ENCODE measurements at regions not wholly inside any gene's neighbourhood (a gene's known extent, or its start where the extent isn't known, plus 50 kb on each side); places are given as distances from the start of the nearest gene placed in this dataset.

DNA sequence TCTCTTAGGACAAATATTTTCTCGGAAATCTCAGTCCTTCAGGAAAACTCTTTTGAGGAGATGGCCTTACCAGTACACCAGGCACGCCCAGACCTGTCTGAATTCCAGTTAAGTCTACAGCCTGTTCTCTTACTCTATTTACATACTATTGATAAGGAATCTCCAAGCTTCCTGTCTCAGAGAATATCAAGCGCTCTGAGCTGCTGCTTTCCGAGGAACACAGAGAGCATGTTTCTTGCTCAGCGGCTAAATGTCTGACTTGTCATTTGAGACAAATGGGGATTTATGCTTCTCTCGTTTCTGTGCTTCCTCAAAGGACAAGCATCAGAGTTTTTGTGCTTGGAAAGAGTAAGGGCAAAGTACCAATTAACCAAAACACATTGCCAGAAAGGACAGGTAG is 112.4 kb upstream of the CCDC54 start:
- DNase-seq (ENCODE audit: low spot score) = no peak

DNA sequence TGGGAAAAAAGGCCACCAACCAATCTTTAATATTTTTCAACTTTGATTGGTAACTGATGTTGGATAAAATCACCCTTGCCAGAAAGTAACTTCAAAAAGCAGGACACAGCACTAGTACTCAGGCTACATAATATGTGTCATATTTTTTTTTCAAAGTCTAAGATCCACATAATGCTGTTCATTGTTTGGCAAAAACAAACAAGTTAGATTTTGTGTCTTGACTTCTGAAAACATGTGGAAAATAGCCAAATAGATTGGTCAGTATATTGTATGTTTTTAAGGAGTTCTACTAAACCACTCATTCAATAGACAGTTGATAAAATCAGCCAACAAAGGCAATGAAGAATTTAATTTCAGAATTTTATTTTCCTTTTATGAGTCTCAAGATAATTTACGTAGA is 111.7 kb upstream of the CCDC54 start:
- no peak for DNase-seq (ENCODE audit: low spot score)

DNA sequence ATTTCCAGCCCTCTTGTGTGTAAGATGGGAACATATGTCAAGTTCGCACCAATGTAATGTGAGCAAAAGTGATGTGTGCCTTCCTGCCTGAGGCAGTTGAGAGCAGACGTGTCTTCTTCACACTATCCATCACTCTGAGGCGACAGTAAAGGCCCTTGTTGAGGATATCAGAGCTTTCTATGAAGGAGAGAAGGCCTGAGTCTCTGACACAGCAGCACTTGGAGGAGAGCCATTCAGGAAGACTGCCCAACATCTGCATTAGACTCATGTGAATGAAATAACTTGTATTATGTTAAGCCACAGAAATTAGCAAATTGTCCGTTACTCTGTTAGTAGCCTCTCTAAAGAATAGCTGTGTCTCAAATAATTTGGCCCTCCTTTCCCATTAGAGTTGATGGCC is 108.8 kb upstream of the CCDC54 start:
- DNase-seq (ENCODE audit: low spot score) = no peak

DNA sequence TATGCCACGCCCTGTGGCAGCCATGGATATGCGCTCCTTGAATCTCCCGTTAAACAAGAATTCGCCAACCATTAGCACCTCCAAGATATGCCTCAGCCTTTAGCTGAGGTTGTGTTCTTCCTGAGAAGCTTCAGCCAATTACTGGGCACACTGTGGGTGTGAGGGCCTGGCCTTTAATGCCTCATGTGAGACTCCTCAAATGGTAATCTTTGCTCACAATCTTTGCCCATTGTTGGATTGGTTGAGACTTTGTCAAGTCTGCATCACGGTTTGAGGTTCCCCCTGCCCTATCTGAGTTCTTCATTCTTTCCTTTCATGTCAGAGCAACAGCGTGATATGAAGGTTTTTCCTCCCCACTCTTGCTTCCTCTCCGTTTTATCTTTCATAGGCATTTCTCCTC is 108.1 kb upstream of the CCDC54 start:
- DNase-seq (ENCODE audit: low spot score) = no peak

GRCh38 chr3:107271787-107272387 is 105.4 kb upstream of the CCDC54 start:
- peak; percentile 84 for DNase-seq (ENCODE audit: low spot score)

- DNase-seq (ENCODE audit: low spot score) = no peak
These were observed 104.8 kb upstream of the CCDC54 start for GRCh38 chr3:107272471-107272870.

DNA sequence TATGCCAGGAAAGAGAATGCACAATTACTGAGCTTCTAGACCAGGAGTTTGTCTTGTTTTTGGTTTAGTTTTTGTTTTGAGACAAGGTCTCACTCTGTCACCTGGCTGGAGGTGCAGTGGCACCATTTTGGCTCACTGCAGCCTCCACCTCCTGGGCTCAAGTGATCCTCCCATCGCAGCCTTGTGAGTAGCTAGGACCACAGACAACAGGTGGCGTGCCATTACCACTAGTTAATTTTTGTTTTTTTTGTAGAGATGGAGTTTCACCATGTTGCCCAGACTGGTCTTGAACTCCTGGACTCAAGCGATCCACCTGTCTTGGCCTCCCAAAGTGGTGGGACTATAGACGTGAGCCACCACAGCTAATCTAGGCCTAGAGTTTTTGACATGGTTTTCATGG is 104.4 kb upstream of the CCDC54 start:
- no peak for DNase-seq (ENCODE audit: low spot score)

- DNase-seq (ENCODE audit: low spot score) = no peak
These were observed 103.5 kb upstream of the CCDC54 start for GRCh38 chr3:107273771-107274170.

GRCh38 chr3:107275511-107275910 is 101.7 kb upstream of the CCDC54 start:
- DNase-seq (ENCODE audit: low spot score) = peak; percentile 27

- no peak for DNase-seq (ENCODE audit: low spot score)
These were observed 93.3 kb upstream of the CCDC54 start for GRCh38 chr3:107283948-107284347.

- no peak for DNase-seq (ENCODE audit: low spot score)
These were observed 92.6 kb upstream of the CCDC54 start for GRCh38 chr3:107284612-107285011.

DNA sequence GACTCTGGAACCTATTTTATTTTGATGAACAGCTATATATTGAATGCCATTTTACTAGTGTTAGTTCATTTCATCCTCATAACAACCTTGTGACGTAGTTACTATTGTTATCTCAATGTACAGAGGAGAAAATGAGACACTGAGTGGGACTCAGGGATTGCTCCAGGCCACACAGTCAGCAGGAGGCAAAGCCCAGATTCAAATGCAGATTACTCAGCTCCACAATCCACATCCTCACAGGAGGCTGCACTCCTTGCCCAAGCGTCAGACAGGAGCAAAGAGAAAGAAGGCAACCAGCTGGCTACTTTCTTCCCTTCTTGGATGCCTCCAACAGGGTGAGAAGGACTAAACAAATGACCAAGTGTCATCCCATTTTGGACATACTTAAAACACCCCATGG is 92.0 kb upstream of the CCDC54 start:
- DNase-seq (ENCODE audit: low spot score) = no peak

- no peak for DNase-seq (ENCODE audit: low spot score)
These were observed 87.9 kb upstream of the CCDC54 start for GRCh38 chr3:107289354-107289753.

GRCh38 chr3:107294117-107294516 is 83.1 kb upstream of the CCDC54 start:
- no peak for DNase-seq (ENCODE audit: low spot score)

DNA sequence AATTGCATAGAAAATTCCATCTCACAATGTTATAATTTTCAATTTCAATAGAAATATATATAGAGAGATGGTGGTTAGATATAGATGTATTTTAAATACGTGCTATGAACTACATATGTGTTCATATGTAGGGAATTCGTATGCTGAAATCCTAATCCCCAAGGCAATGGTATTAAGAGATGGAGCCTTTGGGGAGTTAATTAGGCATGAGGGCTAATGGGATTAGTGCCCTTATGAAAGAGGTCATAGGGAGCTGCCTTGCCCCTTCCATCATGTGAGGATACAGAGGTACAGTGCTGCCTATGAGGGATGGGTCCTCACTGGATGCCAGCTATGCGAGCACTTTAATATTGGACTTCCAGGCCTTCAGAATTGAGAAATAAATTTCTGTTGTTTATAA is 79.6 kb upstream of the CCDC54 start:
- DNase-seq (ENCODE audit: low spot score) = no peak

- DNase-seq (ENCODE audit: low spot score) = no peak
These were observed 70.0 kb upstream of the CCDC54 start for GRCh38 chr3:107307205-107307604.

DNA sequence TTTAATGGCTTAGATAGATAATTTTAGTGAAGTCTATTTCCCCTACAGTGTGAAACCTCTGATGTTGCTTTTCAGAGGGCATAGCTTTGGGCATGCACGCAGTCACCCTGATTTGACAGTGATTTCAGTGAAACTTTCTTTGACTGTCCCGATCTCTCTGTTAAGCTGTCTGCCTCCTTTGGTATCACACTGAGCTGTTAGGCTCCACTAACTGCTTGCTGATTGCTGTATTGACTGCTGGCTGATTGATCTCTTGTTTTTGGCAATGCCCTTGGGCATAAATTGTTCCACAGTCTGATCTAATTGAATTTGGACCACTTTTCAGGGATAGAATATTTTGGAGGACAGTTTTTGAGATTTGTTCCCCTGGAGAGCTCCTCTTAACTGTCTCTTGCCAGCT is 68.5 kb upstream of the CCDC54 start:
- no peak for DNase-seq (ENCODE audit: low spot score)

- no peak for DNase-seq (ENCODE audit: low spot score)
These were observed 67.9 kb upstream of the CCDC54 start for GRCh38 chr3:107309312-107309711.

DNA sequence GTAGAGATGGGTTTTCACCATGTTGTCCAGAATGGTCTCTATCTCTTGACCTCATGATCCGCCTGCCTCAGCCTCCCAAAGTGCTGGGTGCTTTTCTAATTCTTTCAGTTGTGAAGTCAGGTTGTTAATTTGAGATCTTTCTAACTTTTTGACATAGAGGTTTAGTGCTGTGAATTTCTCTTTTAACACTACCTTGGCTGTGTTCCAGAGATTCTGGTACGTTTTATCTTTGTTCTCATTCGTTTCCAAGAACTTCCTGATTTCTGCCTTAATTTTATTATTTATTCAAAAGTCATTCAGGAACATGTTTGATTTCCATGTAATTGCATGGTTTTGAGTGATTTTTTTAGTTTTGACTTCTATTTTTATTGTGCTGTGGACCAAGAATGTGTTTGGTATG is 63.5 kb upstream of the CCDC54 start:
- DNase-seq (ENCODE audit: low spot score) = no peak

DNA sequence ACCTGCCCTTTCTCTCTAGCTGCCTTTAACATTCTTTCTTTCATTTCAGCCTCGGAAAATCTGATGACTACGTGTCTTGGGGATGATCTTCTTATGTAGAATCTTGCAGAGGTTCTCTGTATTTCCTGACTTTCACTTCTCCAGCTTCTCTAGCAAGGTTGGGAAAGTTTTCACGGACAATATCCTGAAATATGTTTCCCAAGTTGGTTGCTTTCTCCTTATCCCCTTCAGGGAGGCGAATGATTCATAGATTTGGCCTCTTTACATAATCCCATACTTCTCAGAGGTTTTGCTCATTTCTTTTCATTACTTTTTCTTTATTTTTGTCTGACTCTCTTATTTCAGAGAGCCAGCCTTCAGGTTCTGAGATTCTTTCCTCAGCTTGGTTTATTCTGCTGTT is 62.1 kb upstream of the CCDC54 start:
- no peak for DNase-seq (ENCODE audit: low spot score)

DNA sequence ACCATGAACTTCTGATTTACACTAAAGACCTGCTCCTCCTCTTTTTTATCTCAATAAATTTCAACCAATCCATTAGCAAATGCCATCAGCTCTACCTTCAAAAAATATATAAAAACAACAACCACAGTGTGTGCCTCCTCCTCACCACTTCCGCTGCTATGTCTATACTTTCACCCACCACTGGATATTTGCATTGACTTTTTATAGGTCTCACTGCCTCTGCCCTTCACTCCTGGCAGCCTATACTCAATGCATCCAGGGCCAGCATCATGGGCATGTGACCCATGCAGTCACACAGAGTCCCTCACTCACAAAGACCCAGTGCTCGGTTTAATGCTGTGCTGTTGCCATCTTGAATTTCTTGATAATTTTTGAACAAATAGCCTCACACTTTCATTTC is 53.5 kb upstream of the CCDC54 start:
- DNase-seq (ENCODE audit: low spot score) = no peak

GRCh38 chr3:107325446-107325845 is 51.8 kb upstream of the CCDC54 start:
- no peak for DNase-seq (ENCODE audit: low spot score)
